Fibroblast of mammary gland (primary cell): ENCODE measurements at regions not wholly inside any gene's neighbourhood (a gene's known extent, or its start where the extent isn't known, plus 50 kb on each side); places are given as distances from the start of the nearest gene placed in this dataset.

Experiments
- DNase-seq: peaks from one replicate; pipeline ENCODE4 v3.0.0-alpha.2; 2010; ENCODE audit warnings: low read depth
- H3K4me3 ChIP-seq: 2 replicates; pipeline ENCODE4 v1.5.1; 2011; ENCODE audit warnings: low read depth, mild to moderate bottlenecking, low read length, moderate library complexity; ENCODE audit not compliant: control insufficient read depth
- TF ChIP-seq, protein P1 (sequence below): conservative IDR thresholded peaks from 2 replicates; pipeline ENCODE4 v1.5.1; 2011; ENCODE audit warnings: low read depth, low read length, inconsistent platforms; ENCODE audit not compliant: control insufficient read depth, insufficient read depth

DNA sequence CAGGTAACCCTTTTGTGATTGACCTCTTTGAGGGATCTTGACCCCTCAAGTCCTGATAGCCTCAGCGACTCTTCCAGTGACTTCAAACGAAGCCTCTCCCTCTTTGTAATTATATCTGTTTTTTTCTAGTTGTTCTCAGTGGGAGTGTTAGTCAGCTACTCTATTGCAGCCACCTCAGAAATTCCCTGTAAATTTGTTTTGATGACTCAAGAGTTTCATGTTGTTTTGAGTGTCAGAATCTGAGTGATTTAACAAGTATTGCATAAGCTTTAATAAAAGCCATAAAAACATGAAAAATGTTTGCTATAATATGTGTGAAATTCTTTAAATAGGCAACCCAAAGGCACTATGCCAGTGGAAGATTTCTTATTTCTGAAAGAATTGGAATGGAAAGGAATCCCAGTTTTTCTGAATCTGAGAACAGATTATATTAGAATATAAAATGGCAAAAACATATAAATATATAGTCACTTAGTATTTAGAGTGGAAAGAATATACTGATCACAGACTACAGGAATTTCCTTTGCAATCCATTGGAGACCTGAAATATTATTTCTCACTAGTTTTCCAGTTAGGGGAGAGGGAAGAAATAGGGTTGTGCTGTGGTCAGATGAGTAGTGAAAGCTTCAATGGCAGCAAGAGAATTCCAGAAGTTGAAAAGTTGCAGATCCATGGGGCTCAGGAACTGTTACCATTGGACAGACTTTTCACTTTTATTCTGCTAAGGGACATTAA, 94.4 kb upstream of the SEMA3C start:
- DNase-seq = peak; percentile 78
- H3K4me3 ChIP-seq = no peak overlapping the region
- TF ChIP-seq, protein P1, sequence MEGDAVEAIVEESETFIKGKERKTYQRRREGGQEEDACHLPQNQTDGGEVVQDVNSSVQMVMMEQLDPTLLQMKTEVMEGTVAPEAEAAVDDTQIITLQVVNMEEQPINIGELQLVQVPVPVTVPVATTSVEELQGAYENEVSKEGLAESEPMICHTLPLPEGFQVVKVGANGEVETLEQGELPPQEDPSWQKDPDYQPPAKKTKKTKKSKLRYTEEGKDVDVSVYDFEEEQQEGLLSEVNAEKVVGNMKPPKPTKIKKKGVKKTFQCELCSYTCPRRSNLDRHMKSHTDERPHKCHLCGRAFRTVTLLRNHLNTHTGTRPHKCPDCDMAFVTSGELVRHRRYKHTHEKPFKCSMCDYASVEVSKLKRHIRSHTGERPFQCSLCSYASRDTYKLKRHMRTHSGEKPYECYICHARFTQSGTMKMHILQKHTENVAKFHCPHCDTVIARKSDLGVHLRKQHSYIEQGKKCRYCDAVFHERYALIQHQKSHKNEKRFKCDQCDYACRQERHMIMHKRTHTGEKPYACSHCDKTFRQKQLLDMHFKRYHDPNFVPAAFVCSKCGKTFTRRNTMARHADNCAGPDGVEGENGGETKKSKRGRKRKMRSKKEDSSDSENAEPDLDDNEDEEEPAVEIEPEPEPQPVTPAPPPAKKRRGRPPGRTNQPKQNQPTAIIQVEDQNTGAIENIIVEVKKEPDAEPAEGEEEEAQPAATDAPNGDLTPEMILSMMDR = no peak

DNA sequence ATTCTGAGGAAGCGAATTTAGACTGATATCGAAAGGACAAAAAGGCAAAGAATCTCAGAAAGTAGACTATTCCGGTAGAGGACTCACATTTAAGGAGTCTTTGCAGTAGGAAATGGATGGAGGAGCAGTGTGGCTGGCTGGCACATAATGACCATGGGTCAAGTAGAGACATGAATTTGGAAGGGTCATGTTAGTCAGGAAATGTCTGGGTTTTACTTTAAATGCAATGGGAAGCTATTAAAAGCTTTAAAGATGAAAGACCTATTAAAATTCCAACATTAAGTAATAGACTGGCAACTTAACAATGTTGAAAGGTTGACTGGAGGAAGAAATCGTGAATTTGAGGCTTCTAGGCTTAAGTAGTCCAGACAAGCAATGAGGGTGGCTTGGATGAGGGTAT, 90.0 kb upstream of the SEMA3C start:
- TF ChIP-seq, protein P1 = no peak
- no peak for DNase-seq
- no peak overlapping the region for H3K4me3 ChIP-seq

DNA sequence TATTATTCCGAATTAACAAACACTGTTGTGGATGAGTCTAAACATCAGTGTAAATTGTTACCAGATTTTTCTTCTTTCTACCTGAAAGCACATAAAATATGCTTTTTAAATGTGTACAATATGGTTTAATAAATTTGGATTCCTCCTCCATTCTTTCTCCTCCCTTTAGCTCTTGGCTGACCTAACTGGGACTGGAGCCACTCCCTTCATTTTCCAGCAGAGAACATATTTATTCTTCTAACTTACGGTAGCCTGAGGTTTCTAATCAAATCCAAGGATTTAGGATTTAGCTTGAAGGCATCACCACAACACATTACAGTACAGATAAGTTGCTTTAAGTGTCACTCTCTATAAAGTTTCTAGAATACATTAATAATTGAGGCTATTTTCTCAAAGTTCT, 88.2 kb upstream of the SEMA3C start:
- TF ChIP-seq, protein P1 = no peak
- DNase-seq = no peak

DNA sequence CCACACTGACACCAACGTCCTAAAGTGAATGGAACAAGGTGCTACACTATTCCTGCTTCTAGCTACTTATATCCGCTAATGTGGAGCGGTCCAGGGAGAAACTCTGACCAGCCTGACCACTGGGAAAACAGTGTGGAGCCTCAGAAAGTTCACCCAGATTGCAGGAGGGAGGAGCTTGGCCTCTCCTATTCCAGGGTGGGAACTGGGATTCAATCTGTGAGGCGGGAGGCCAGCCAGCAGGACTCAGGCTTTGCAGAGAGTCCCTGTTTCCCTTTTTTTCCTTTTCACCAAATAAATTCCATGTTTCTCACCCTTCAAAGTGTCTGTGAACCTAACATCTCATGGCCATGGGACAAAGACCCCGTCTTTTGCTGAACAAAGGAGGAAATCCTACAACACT, 86.4 kb upstream of the SEMA3C start:
- TF ChIP-seq, protein P1 = no peak
- no peak for DNase-seq
- no peak overlapping the region for H3K4me3 ChIP-seq

More for the DNA sequence above, 88.2 kb upstream of the SEMA3C start:
- no peak overlapping the region for H3K4me3 ChIP-seq

DNA sequence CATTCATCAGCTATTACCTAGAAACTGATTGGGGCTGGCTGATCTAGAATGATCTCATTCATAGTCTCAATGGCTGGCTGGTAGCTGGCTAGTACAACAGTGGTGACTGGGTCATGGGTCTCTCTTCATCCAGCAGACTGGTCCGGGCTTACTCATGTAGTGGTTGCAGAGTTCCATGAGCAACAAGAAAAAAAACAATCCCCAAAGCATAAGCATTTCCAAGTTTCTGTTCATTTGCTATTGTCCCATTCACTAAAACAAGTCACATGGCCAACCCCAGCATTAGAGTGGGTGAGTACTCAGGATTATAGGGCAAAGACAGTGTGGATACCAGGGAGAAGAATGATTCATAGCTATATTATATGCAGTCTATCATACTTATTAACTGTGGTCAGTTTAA, 85.2 kb upstream of the SEMA3C start:
- DNase-seq = peak; percentile 91
- TF ChIP-seq, protein P1 = no peak

DNA sequence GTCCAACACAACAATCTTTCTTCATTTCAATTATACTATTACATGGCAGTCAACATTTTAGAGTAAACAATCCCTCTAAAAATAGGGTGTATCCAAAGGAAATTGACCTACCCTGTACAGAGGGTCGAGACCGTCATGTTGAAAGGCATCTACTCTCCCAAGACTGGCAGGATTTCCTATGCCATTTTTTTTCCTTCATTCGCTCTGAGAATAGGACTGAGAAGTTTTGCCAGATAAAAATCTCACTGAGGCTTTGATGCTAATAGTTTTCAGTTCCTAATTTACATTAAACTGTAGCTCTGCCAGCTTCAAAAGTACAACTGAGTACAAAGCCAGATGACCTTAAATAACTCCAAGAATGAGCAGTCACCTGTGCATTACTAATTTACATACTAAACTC, 84.5 kb upstream of the SEMA3C start:
- TF ChIP-seq, protein P1 = no peak

More for the DNA sequence above, 85.2 kb upstream of the SEMA3C start:
- no peak overlapping the region for H3K4me3 ChIP-seq

More for the DNA sequence above, 84.5 kb upstream of the SEMA3C start:
- DNase-seq = no peak
- H3K4me3 ChIP-seq = no peak overlapping the region
